Activated T-helper 9 cell treated with anti-CD3 and anti-CD28 coated beads, Interleukin-2, amount 50 U/mL, for 16 hours (primary cell): ENCODE measurements at regions not wholly inside any gene's neighbourhood (a gene's known extent, or its start where the extent isn't known, plus 50 kb on each side); places are given as distances from the start of the nearest gene placed in this dataset.

Experiments
- DNase-seq: peaks from one replicate; pipeline ENCODE4 v3.0.0-alpha.2; 2020; ENCODE audit warnings: low read depth

DNA sequence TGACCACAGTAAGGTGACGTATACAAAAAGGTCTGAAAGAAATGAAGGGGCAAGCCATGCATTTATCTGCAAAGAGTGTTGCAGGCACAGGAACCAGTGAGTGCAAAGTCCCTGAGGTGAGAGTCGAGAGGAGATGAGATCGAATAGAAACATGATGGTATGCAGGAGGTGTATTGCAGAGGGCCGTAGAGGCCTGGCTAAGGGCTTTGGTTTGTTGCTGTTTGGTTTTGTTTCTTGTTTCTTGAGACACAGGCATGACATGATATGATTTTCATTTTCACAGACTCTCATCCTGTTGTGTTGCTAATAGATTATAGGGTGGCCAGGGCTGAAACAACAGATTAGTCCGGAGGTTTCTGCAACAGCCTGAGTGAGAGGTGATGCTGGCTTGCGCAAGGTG is 80.4 kb downstream of the HSPH1 start:
- DNase-seq, result no peak

DNA sequence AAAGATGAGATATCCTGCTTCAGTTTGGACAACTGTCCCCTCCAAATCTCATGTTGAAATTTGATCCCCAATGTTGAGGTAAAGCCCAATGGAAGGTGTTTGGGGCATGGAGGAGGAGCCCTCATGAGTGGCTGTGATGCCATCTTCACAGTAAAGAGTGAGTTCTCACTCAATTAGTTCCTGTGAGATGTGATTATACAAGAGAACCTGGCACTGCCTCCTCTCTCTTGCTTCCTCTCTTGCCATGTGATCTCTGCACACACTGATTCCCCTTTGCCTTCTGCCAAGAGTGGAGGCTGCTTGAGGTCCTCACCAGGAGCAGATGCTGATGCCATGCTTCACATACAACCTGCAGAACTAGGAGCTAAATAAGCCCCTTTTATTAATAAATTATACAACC is 86.9 kb downstream of the HSPH1 start:
- DNase-seq, result no peak

DNA sequence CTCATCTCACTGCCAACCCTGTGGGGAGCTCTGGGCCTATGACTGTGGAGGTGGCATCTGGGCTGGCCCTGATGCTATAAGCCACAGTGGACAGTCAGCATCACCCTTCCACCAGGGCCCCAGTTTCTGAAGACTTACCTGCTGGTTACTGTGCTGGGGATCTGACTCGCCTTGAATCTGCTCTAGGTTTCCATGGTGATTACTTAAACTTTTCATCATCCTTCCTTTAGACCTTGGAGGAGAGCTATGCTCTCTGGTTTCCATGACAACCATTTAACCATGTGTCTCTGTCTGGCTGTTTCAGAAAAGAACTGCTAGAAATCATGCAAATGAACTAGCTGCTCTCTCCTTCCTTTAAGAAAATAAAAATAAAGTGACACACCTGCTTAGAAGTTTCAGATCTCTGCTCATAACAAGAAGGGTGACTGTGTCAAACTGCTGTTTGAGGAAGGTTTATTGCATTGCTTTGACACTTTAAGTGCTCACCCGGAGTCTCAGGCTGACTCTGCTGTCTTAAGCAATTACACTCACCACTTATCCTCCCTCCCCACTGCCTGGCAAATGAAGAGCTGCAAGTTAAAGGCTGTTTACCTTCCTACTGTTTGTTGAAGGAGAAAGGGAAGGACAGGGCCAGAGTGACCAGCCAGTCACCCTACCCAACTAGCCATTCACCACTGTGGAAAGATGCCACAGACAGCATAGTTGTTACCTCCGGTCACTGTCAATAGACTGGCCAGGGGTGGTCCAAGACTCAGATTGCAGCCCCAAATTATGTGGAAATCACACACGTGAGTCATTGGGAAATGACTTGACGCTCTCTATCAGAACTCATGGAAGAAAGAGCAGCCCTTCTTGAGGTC is 87.6 kb downstream of the HSPH1 start:
- no peak for DNase-seq

DNA sequence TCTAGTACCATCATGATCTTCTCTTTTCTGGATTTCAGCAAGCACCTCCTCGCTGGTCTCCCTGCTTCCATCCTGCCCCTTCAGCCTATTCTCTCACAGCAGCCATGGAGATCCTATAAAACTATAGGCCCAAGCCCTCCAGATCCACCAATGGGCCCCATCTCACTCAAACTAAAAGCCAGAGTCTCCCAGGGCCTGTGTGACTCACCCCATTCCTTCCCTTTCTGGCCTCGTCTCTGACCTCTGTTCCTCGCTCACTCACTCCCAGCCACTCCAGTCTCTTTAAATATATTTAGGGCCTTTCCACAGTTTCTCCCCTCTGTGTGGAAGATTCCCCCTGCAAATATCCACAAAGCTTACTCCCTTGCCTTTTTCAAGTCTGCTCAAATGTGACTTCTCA is 89.7 kb downstream of the HSPH1 start:
- no peak for DNase-seq

DNA sequence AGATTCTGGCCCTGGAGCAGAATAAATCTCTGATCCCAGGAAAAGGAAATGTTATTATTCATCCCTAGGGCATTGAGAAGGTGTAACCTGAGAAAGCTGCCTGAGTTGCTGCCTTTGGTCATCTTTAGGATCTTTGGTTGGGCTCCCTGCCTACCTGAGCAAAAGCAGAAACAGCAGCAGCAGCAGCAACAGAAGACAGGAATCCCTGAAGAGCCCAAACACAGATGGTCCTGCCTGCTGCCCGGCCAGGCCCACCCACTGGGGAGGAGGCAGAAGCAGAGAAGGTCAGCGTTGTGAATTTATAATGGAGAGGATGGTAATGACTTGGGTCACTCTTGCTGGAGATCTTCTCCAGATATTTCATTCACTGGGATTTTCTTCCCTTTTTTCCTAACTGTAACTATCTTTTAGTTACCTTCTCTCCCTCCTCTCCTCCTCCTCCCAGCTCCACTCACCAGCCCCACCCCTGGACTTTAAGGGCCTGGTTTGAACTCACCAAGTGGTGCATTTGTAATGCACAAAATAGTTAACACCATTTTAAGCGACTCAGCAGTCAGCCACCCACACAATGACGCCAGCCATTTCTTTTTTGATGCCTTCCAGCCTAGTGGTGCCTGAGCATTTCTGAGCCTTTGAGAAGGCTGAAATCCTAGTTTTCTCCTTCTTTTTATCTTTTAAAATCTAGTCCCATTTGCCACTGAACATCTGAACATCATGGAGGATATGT is 91.7 kb downstream of the HSPH1 start:
- no peak for DNase-seq

DNA sequence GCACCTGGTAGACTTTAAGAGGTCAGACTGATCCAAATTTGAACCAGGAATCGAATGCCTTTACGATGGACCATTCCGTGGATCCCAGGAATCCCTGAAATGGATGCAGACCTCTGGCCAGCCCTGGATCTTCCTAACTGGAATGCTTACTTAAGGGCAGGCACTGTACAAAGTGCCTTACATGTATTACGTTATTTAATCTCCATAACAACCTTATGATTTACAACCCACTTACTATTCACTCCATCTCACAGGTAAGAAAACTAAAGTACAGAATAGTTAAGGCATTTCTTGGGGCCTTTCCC is 93.6 kb downstream of the HSPH1 start:
- DNase-seq, result no peak

DNA sequence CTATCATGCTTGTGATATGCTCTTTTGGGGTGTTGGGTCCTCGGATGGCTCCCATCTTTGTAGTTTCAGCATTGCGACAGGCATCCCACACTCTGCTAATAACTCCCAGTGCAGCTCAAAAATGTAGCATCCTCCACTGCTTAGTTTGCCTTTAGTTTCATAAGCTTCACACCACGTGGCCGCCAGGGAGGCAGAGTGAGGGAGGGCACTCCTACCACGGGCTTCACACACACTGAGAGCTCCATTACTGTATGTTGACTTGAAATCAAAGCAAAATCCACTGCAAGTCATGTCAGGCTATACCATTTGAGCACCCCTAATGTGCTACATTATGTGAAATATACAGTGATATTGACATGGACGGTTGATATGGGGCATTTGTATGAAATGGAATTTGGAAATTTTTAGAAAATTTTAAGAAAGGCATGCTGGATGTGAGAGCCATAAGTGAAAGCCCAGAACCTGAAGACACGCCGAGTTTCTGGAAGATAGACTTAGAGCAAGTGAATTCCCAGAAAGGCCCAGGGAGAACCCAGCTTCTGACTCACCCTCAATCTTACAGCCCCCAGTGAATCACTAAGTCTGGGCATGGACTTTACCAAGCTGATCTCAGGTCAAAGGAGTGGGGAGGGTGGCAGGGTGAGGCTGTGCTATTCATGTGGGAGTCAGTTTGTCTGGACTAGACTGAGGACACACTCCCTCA is 94.1 kb downstream of the HSPH1 start:
- DNase-seq, result no peak

DNA sequence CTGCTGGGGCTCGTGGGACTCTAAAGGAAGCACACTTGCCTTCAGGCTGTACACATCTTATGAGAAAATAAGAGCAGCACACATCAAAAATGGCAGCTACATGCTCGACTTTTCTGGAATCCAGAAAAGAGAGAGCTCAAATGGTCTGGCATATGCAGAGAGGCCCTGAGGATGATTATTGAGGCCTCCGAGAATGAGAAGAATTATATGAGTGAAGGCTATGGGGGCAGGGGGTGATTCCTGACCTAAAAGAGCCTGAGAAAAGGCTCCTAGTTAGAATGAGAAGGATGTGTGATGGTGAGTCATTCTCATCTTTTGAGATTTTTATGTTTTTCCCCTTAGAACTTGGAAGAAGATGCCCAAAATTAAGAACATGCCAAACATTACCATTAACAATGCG is 97.1 kb downstream of the HSPH1 start:
- no peak for DNase-seq

DNA sequence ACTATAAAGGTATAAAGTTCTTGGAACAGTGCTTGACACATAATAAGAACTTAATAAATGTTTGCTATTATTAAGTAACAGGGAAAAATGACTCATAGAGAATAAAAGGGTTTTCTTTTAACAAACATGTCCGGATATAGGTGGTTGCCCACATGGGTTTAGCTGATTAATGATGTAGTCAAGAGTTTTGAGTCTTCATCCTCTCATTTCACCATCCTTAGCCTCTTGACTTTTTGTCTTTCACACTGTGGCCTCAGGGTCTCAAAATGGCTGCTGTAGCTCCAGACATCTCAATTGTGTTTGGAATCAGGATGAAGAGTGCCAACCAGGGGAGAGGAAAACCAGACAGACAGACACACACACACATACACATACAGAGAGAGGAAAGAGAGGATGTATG is 97.9 kb downstream of the HSPH1 start:
- DNase-seq, result no peak

DNA sequence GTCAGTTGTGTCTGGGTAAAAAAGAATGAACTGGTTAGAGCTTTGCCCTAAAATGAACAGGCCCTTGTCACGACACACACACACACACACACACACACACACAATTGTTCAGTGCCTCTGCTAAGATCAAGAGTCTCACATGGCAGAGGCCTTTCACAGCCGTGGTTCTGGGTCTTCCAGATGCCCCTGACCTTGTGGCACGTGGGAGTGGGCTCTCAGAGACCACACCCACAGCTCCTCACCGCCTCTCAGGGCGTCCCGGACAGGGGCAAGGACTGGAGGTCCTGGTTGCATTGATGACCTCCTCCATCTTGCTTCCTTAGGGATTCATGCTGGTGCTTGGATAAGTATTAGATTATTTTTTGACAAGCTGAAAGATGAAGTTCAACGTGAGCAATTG is 101.0 kb downstream of the HSPH1 start:
- DNase-seq, result no peak

DNA sequence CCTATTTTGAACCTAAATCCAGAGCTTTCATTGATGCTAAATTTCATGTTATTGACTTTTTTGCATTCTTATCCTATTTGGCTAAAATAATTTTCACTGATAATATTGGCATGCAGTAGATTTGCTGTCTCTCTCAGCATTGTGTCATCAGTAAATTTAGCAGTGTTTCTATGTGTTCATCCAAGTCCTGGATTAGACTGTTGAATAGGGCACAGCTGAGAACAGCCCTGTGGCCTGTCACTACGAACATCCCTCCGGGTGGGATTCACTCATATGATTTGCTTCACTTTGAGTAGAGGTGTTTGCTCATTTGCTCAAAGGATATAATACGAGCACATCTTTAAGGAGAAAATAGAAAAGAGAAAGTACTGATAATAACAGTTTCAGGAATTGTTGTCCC is 101.5 kb downstream of the HSPH1 start:
- DNase-seq, result no peak

DNA sequence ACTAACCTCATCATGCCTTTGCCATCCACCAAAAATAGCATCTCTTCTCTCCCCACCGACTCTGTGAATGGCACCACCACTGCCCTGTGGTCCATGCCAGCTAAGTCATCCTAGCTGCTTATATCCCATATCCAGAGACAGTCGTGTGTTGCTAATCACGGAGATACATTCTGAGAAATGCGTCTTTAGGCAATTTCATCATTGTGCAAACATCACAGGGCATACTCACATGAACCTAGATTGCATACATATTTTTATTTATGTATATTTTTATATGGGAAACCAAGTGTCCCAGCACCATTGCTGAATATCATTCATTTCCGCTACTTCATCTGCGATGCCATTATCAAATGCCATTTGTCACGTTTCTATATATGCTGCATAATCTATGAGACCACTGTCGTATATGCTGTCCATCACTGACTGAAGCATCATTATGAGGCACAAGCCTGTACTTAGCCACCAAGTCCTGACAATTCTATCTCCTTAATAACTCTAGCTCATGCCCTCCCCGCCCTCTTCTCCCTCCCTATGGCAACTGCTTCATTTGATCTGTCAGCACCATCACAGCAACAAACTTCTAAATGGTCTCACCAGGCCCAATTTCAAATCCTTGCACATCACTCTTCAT is 104.2 kb downstream of the HSPH1 start:
- DNase-seq, result no peak

DNA sequence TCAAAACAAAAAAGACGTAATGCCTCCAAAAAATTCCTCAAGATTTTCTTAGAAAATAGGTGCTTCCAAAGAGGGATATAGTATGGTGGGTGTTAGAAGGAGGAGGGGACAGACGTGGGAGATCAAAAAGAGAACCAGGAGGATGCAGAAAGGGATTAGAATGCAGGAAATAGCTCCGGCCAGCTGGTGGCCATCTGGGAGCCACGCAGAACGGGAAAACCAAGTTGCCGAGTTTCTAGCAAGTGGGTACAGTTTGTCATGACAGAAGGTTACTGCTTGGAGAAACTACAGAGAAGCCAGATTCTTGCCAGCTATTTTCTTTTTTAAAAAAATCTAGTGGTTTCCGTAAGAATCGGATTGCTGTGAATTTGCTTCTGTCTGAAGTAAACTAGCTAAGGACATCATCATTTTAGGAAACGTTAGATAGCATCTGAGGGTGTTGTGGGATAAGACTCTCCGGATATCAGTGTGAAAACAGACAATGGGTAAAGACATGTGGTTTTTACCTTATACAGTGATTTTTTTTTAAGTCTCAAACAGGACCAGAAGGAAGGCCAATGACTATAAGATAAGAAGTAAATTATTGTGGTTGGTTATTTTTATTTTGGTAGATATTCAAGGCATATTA is 104.9 kb downstream of the HSPH1 start:
- DNase-seq, result no peak

DNA sequence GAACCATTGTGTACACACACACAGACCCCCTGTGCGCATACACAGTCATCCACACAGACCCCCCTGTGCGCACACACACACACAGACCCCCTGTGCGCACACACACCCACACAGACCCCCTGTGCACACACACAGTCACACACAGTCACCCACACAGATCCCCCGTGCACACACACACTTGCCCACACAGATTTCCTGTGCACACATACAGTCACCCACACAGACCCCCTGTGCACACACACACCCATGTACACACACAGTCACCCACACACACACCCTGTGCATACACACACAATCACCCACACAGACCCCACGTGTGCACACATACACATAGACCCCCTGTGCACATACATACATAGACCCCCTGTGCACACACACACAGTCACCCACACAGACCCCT is 106.1 kb downstream of the HSPH1 start:
- DNase-seq, result no peak

DNA sequence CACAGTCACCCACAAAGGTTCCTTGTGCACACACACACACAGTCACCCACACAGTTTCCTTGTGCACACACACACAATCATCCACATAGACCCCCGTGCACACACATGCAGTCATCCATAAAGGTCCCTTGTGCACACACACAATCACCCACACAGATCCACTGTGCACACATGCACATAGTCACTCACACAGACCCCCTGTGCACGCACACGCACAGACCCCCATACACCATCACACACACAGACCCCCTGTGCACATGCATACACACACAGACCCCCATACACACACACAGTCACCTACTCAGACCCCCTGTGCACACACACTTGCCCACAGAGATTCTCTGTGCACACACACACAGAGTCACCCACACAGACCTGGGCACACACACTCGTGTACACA is 107.1 kb downstream of the HSPH1 start:
- no peak for DNase-seq

DNA sequence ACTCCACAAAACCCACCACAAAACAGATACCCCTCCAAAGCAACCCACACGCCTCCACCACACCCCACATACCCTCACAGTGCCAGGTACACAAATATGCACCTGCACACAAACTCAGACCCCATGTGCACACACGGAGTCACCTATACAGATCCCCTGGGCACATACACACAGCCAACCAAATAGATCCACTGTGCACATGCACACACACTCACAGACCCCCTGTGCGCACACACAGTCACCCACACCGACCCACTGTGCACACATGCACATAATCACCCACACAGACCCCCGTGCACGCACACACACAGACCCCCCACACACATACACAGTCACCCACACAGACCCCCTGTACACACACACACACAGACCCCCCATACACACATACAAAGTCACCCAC is 107.8 kb downstream of the HSPH1 start:
- DNase-seq, result no peak

DNA sequence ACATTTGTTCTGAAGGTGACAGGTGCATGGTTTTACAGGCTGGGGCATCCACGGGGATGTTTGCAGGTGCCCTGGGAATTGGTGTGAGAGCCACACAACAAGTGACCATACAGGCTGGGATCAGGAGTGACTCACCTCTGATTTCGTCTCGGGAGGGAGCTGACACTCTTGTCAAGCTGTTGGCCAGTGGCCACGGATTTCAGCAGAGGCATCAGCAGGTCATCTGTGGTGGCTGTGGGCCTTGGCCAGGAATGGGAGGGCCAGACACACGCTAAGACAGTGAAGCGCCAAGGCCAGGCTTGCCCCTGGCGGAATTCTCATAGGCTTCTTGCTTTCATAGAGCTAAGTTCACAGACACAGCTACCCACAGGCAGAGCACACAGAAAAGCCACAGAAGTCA is 108.6 kb downstream of the HSPH1 start:
- no peak for DNase-seq

DNA sequence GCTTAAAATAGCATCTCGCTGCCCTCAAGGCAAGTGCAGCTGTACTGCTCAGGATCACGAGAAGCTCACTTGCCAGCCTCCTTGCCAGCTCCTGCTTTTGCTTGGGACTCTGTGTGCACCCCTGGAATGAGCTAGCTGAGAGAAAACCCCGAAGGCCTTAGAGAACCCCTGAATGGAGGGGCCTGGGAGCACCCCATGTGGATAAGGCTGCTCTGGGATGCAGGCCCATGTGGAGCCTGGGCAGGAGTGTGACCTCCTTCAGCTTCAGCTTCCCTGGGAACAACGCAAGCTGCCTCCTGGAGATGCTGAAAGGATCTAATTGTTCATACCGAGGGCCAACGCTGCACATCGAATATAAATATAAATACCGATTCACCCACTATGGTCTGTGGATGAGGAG is 109.2 kb downstream of the HSPH1 start:
- no peak for DNase-seq

DNA sequence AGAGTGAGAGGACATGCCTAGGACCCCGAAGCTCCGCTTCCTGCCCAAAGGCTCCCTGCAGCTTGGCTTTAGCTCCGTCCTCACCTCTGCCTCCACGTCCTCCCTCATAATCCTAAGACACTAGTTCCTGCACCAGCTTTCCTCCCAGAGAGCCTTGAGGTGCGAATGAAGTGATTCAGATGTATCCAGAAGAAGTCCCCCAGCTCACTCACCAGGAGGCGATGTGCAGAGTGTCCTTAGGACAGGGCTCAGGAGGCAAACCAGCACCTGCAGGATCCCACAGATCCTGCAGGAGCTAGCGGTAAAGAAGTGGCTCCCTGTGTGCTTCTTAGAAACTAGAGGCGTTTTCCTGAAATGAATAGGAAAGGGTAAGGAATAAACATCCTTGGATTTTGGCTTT is 109.7 kb downstream of the HSPH1 start:
- DNase-seq, result no peak

DNA sequence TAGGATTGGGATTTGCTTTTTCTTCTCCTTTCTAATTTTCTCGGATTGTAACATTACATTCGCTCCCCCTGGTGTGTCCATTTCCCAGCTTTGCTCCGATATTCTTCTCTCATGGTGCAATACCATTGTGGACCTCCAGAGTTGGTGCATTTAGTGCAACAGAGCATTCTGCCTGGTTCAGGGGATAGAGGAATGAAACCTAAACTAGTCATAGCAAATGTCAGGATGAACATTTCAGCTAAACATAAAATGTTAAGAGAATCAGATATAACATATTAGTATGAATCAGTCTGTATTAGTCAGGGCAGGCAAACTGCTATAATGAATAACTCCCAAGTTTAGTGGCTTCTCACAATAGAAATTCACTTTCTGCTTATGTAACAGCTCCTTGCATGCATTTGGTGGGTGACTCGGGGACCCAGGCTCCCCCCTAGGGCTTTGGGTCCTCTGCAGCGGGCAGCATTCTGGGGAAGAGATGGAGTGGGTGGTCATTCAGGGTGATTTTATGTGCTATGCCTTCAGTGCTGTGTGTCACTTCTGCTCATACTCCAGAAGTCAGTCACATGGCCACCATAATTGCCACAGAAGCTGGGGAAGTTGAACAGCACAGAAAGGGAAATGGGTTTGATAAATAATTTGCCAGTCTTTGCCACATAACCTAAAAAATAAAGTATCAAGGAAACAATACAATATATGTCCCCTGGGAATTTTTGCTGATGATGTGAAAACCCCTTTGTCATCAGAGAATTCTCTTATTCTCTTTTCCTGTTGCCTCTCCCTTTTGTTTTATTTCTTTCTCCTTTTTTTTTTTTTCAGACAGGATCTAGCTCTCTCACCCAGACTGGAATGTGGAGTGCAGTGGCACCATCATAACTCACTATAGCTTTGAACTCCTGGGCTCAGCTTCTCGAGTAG is 111.0 kb downstream of the HSPH1 start:
- DNase-seq, result no peak

DNA sequence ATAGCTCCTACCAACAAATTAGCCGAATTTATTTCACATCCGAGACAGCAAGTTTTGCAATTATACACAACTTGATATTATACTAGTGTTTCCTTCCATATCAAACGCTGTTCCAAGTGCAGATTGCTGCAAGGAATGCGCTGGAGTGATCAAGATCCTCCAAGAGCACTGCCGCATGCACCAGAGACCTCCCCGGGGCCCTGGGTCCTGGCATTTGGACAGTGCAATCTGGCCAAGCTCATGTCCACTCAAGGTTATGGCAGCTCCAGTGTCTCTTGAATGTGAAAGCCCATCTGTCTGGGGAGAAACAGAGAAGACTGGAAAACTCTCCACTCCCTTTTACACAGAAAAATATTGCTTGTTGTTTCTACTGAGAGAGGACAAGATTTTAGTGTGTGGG is 111.9 kb downstream of the HSPH1 start:
- no peak for DNase-seq
